Stimulated activated naive CD8-positive, alpha-beta T cell treated with anti-CD3 and anti-CD28 coated beads, Interleukin-15, Interleukin-2, amounts not matched to agents 100 U/mL and 50 U/mL, for 24 hours (primary cell): ENCODE measurements at regions not wholly inside any gene's neighbourhood (a gene's known extent, or its start where the extent isn't known, plus 50 kb on each side); places are given as distances from the start of the nearest gene placed in this dataset.
"Not testable (repeated sequence)": the region's sequence is repeated elsewhere in the genome, so short reads cannot be mapped to it uniquely, and the experiment has no call there.

ENCODE experiments used
- ATAC-seq: fragments of 150-1000 bp; cut with Tn5 transposase; one replicate; pipeline ENCODE4 v1.10.0; 2021
- DNase-seq: peaks from one replicate; pipeline ENCODE4 v3.0.0; 2021

GRCh38 chr4:97104666-97105065 is 1038.6 kb downstream of the STPG2 start:
- DNase-seq: no peak

GRCh38 chr4:97105347-97106099 is 1037.8 kb downstream of the STPG2 start:
- ATAC-seq (no peak), DNase-seq (no peak)

More at GRCh38 chr4:97104666-97105065, 1038.6 kb downstream of the STPG2 start:
- ATAC-seq: no peak

- ATAC-seq: no peak
Measured at GRCh38 chr4:97106161-97106560, 1037.1 kb downstream of the STPG2 start.

GRCh38 chr4:97110506-97110905 is 1032.8 kb downstream of the STPG2 start:
- ATAC-seq: no peak

More at GRCh38 chr4:97106161-97106560, 1037.1 kb downstream of the STPG2 start:
- DNase-seq: no peak

GRCh38 chr4:97116511-97116910 is 1026.8 kb downstream of the STPG2 start:
- no peak for DNase-seq
- no peak for ATAC-seq

More at GRCh38 chr4:97110506-97110905, 1032.8 kb downstream of the STPG2 start:
- DNase-seq: no peak

GRCh38 chr4:97121493-97121892 is 1021.8 kb downstream of the STPG2 start:
- ATAC-seq (no peak), DNase-seq (no peak)

- ATAC-seq: no peak
- DNase-seq: no peak
Measured at GRCh38 chr4:97123573-97123972, 1019.7 kb downstream of the STPG2 start.

- DNase-seq (no peak), ATAC-seq (no peak)
Measured at GRCh38 chr4:97132435-97132834, 1010.8 kb downstream of the STPG2 start.

GRCh38 chr4:97134456-97134855 is 1008.8 kb downstream of the STPG2 start:
- ATAC-seq: no peak
- no peak for DNase-seq

- DNase-seq: no peak
- ATAC-seq: no peak
Measured at GRCh38 chr4:97139791-97140190, 1003.5 kb downstream of the STPG2 start.

- no peak for ATAC-seq
Measured at GRCh38 chr4:97140545-97140944, 1002.7 kb downstream of the STPG2 start.

GRCh38 chr4:97141332-97141731 is 1001.9 kb downstream of the STPG2 start:
- not testable (repeated sequence) for ATAC-seq, DNase-seq

More at GRCh38 chr4:97140545-97140944, 1002.7 kb downstream of the STPG2 start:
- no peak for DNase-seq

- ATAC-seq: no peak
- DNase-seq: no peak
Measured at GRCh38 chr4:97142410-97142809, 1000.9 kb downstream of the STPG2 start.

- ATAC-seq: no peak
- DNase-seq: no peak
Measured at GRCh38 chr4:97142893-97143292, 1000.4 kb downstream of the STPG2 start.

GRCh38 chr4:97144199-97144598 is 999.1 kb downstream of the STPG2 start:
- no peak for ATAC-seq
- no peak for DNase-seq

GRCh38 chr4:97150966-97151365 is 992.3 kb downstream of the STPG2 start:
- DNase-seq (no peak), ATAC-seq (no peak)

- no peak for ATAC-seq
- no peak for DNase-seq
Measured at GRCh38 chr4:97152149-97152548, 991.1 kb downstream of the STPG2 start.

GRCh38 chr4:97153042-97153441 is 990.2 kb downstream of the STPG2 start:
- DNase-seq (no peak), ATAC-seq (no peak)

GRCh38 chr4:97159625-97160024 is 983.7 kb downstream of the STPG2 start:
- no peak for ATAC-seq
- DNase-seq: no peak

- DNase-seq: no peak
- ATAC-seq: no peak
Measured at GRCh38 chr4:97185233-97185632, 958.0 kb downstream of the STPG2 start.

- ATAC-seq (no peak), DNase-seq (no peak)
Measured at GRCh38 chr4:97197106-97197505, 946.2 kb downstream of the STPG2 start.

- DNase-seq (no peak), ATAC-seq (no peak)
Measured at GRCh38 chr4:97208749-97209148, 934.5 kb downstream of the STPG2 start.

GRCh38 chr4:97215409-97215941 is 927.8 kb downstream of the STPG2 start:
- ATAC-seq: no peak
- DNase-seq: no peak

- ATAC-seq (no peak), DNase-seq (no peak)
Measured at GRCh38 chr4:97216046-97216445, 927.2 kb downstream of the STPG2 start.
